BJ (cell line): ENCODE measurements at regions not wholly inside any gene's neighbourhood (a gene's known extent, or its start where the extent isn't known, plus 50 kb on each side); places are given as distances from the start of the nearest gene placed in this dataset.
"Not testable (repeated sequence)": the region's sequence is repeated elsewhere in the genome, so short reads cannot be mapped to it uniquely, and the experiment has no call there.

ENCODE experiments used
- CTCF ChIA-PET: fragments of 350-600 bp; formaldehyde crosslinking; extraction: SDS; loops from one replicate; lab custom pipeline; 2021; ENCODE audit warnings: antibody characterized with exemption, inconsistent platforms; lab: Yijun Ruan, JAX
- POLR2A ChIA-PET: fragments of 300-600 bp; sonication (Branson Sonifier 250); formaldehyde crosslinking; extraction: SDS; loops from one replicate; lab custom pipeline; 2021; ENCODE audit warnings: antibody characterized with exemption; lab: Charles Lee
- DNase-seq: peaks from one replicate; pipeline ENCODE4 v3.0.0-alpha.2; 2011; ENCODE audit warnings: low read depth
- H3K27me3 ChIP-seq: 2 replicates; pipeline ENCODE4 v1.6.0; 2011; ENCODE audit warnings: low read length; ENCODE audit not compliant: control insufficient read depth, insufficient read depth
- H3K36me3 ChIP-seq: 2 replicates; pipeline ENCODE4 v1.5.1; 2011; ENCODE audit warnings: low read length; ENCODE audit not compliant: control insufficient read depth, insufficient read depth
- H3K4me3 ChIP-seq: 2 replicates; pipeline ENCODE4 v1.5.1; 2011; ENCODE audit warnings: low read depth, mild to moderate bottlenecking, control low read depth, low read length
- CTCF ChIP-seq: IDR thresholded peaks from 2 replicates; pipeline ENCODE4 v1.5.1; 2011; ENCODE audit warnings: low read depth, mild to moderate bottlenecking, control low read depth, inconsistent platforms, low read length, moderate library complexity; ENCODE audit not compliant: insufficient read depth

GRCh38 chr9:40925149-40925548, 203.3 kb downstream of the FOXD4L6 start:
- Histone ChIP-seq H3K4me3 (no peak overlapping the region), H3K27me3 (no peaks in the 10 kb centered on the region), H3K36me3 (no peaks in the 10 kb centered on the region)
- DNase-seq = no peak
- ChIA-PET CTCF (no interaction called here), POLR2A (no interaction called here)
- TF ChIP-seq CTCF = no peak

GRCh38 chr9:40916399-40916783, 212.1 kb downstream of the FOXD4L6 start:
- DNase-seq, H3K36me3 ChIP-seq, H3K27me3 ChIP-seq, CTCF ChIA-PET, H3K4me3 ChIP-seq, POLR2A ChIA-PET: not testable (repeated sequence)

GRCh38 chr9:40915660-40916398, 212.7 kb downstream of the FOXD4L6 start:
- H3K27me3 ChIP-seq, H3K4me3 ChIP-seq, CTCF ChIA-PET, H3K36me3 ChIP-seq, DNase-seq, POLR2A ChIA-PET: not testable (repeated sequence)

- Histone ChIP-seq H3K27me3 (no peaks in the 10 kb centered on the region), H3K36me3 (no peaks in the 10 kb centered on the region), H3K4me3 (no peak overlapping the region)
- DNase-seq = no peak
- ChIA-PET POLR2A (no interaction called here), CTCF (no interaction called here)
- TF ChIP-seq CTCF = no peak
Measured at GRCh38 chr9:40914772-40915659, 213.5 kb downstream of the FOXD4L6 start.

- H3K27me3 ChIP-seq = no peaks in the 10 kb centered on the region
- no peaks in the 10 kb centered on the region for H3K36me3 ChIP-seq
- ChIA-PET POLR2A (no interaction called here), CTCF (no interaction called here)
- no peak for DNase-seq
- H3K4me3 ChIP-seq = no peak overlapping the region
- no peak for TF ChIP-seq CTCF
Measured at GRCh38 chr9:40913928-40914673, 214.4 kb downstream of the FOXD4L6 start.
